ENCODE measurements at regions not wholly inside any gene's neighbourhood (a gene's known extent, or its start where the extent isn't known, plus 50 kb on each side); places are given as distances from the start of the nearest gene placed in this dataset. TPM values are rescaled to one million over a fixed set of nuclear protein-coding genes. Genes with fewer than 3 reads are reported as not detected.

DNA sequence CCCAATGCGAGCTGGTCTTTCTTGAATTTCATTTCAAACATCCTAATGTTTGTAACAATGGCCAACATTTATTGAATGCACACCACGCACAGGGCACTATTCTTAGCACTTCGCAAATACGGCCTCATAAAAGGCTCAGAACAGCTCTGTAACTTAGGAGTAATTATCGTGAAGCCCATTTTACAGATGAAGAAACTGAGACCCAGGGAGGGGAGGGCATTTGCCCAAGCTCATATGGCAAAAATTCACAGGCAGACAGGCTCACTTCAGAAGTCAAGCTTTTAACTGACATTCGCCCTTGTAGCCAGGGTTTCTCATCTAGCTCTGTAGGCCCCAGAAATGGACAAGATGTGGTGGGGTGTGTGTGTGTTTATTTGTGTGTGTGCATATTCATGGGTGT is 60.3 kb upstream of the TBX3 start:
- no peak for DNase-seq (ENCODE audit: low read depth in 2 of 3, low spot score in 2 of 3)

DNA sequence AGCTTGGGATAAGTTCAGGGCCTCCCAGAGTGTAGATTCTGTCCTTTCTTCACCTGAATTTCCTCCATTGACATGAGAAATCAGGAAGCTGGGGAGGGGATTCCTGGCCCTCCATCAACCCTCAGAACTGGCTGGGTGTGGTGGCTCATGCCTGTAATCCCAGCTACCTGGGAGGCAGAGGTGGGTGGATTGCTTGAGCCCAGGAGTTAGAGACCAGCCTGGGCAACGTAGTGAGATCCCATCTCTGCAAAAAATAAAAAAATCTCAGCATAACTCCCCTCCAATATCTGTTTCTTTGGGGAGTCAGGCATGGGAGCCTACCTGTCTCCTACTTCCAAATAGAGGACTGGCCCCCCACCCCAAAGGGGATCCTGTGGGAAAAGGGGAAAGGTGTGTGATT is 59.8 kb upstream of the TBX3 start:
- no peak for DNase-seq (ENCODE audit: low read depth in 2 of 3, low spot score in 2 of 3)

DNA sequence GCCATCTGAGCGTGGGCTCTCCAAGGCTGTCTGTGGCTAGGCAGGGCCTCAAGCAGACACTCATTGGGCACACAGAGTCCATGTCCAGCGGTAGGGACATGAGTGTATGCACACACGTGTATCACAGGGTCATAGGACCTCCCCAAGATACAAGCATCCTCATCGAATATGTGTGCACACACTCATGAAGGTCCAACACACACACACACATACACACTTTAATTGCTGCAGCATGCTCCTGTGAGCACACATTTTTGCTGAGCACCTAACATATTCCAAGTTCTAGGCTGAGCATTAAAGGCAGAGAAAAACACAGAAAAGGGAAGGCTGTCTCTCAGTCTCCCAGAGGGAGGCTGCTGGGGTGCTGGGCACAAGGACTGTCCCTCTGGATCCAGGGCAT is 59.3 kb upstream of the TBX3 start:
- no peak for DNase-seq (ENCODE audit: low read depth in 2 of 3, low spot score in 2 of 3)

DNA sequence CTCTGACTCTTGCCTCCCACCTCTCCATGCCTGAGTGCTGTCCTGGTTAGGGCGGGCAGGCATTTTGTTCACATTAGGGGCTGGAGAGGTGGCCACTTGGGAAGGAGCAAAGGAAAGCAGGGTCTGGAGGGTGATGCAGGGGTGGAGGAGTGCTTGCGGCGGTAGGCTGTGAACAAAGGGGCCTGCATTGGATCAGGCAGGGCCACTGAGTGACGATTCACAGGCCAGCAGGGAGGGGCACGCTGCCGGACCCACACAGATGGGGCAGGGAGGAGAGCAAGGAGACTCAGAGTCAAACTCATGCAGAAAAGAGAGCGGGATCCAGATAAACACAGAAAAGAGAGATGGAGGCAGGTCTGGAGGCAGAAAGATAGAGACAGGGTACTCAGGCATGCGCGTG is 58.4 kb upstream of the TBX3 start:
- no peak for DNase-seq (ENCODE audit: low read depth in 2 of 3, low spot score in 2 of 3)

DNA sequence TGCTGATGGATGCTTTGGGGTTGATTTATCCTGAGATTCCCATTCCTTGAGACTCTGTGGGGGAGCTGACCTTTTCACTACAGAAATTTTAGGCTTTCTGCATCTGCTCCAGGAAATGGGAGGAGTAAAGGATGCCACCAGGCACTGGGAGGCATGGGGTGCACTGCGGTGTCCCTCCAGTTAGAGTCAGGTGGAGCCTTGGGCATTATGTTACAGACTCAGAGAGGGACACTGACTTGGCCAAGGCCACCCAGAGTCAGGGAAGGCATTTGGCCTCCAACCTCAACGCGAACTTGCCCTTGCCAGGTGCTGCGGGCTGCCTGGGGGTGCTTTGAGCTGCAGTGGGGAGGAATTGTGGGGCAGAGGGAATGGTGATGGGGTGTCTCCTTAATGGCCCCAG is 58.0 kb upstream of the TBX3 start:
- no peak for DNase-seq (ENCODE audit: low read depth in 2 of 3, low spot score in 2 of 3)

DNA sequence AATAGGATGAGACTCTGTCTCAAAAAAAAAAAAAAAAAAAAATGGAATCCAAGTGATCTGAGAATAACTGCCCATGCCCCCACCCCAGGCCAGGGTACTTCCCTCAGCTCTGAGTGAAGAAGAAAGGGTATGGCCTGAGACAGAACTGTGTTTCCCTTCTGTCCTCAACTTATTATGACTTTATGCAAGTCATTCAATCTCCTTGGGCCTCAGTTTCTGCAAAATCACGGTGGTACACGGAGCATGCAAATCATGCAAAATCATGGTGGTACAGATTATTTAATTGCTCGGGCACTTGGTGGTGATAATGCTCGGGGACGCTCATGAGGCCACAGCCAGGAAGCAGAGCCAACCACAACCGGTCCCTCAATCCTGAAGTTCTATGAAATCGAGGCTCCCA is 56.5 kb upstream of the TBX3 start:
- no peak for DNase-seq (ENCODE audit: low read depth in 2 of 3, low spot score in 2 of 3)

DNA sequence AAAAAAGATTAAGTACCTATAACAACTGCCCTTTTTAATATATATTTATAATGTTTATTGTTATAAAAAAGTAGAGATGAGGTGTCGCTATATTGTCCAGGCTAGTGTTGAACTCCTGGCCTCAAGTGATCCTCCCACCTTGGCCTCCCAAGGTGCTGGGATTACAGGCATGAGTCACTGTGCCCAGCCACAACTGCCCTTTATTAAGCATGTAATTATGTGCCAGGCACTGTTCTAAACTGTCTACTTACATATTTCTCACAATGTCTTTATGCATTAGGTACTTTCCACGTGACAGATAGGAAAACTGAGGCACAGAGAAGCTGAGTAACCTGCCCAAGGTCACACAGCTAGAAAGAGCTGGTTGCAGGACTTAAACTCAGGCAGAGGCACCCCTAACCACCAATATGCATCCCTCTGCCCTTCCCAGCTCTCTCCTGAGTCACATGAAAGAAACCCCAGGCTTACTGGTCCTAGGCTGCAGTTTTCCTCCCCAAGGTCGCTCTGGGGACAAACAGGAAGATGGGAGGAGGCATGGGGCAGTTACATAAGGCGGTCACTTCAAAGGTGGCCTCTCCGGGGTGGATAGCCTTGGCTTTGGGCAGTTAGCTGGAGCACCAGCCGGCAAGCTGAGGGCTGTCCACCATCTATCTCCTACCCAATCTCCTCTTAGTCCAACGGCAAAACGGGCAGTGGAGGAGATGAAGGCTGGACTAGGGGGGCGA is 54.6 kb upstream of the TBX3 start:
- DNase-seq (ENCODE audit: low read depth in 2 of 3, low spot score in 2 of 3): no peak

DNA sequence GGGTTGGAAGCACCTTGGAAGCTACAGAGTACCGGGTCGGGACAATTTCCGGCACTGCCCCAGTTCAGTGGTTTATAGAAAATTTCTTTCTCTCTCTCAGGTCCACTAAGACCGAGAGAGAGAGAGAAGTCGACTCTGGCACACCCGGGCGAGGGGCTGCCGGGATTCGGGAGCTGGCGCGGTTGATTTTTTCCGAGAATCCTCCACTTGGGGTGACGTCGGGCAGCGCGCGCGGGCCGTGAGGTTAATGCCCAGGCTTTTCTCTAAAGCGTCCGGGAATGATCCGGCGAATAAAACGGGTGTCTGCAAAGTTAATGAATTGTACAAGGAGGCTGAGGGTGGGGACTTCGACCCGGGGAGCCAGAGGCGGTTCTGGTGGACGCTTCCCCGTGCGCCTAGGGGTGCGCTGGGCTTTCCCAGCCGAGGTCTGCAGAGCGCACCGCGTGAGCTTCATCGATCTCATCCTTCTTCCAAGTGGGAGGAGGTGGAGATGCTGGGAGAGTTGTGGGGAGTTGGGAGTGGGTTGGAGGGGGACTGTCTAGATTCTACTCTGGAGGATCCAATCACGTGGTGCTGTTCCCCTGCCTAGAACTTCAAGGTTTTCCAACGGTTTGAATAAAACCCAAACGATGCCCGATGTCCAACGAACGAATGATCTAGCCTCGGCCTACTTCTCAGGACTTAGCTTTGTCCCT is 51.9 kb upstream of the TBX3 start:
- no peak for DNase-seq (ENCODE audit: low read depth in 2 of 3, low spot score in 2 of 3)

DNA sequence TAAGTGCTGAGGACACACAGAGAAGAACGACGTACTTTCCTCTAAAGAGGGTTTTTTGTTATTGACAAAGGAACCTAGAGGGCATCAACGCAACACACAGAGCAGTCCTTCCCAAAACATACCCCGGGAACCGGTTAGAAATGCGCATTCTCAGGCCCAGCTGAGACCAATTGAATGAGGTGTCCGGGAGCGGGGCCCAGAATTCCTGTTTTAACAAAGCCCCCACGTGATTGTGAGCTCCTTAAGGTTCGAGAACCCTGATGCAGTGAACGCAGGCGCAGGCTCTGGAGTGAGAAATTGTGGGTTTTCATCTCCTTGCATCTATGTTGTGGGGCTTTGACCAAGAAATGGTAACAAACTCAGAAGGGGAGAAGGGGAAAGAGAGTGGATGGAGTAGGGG is 51.0 kb upstream of the TBX3 start:
- DNase-seq (ENCODE audit: low read depth in 2 of 3, low spot score in 2 of 3): no peak

DNA sequence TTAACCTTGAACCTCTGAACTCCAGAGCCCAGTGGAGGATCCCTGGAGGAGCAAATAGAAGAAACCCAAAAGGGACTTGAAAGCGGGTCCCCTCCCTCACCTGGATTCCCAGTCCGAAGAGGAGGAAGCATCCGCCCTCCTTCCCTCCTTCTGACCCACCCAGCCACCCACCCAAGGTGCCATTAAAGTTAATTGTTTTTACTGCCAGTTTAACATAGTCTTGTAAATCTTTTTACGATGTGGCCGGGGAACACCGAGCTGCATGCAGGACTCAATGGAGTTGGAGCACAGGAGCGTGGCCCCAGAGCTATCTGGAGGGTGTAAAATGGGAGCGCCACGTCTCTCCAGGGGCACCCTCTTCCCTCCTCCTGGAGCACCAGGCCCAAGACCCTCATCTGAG is 49.9 kb upstream of the TBX3 start:
- no peak for DNase-seq (ENCODE audit: low read depth in 2 of 3, low spot score in 2 of 3)

Small RNA genes in the stretch of these regions (small RNA-seq; reads per million reads assigned to genes)
- gene AC009804.1 (not detected), gene RF00275 (not detected), gene RF00443 (not detected), gene RN7SL865P (not detected)
